Fibroblast of the aortic adventitia (primary cell): ENCODE measurements at regions not wholly inside any gene's neighbourhood (a gene's known extent, or its start where the extent isn't known, plus 50 kb on each side); places are given as distances from the start of the nearest gene placed in this dataset.

Experiments used
- DNase-seq: peaks from one replicate; pipeline ENCODE4 v3.0.0-alpha.2; 2010; ENCODE audit warnings: low read depth
- H3K4me3 ChIP-seq: 2 replicates; pipeline ENCODE4 v1.5.1; 2011; ENCODE audit warnings: low read depth, mild to moderate bottlenecking, control low read depth, low read length, moderate library complexity
- TF ChIP-seq, protein P1 (sequence below): IDR thresholded peaks from 2 replicates; pipeline ENCODE4 v1.5.1; 2011; ENCODE audit warnings: mild to moderate bottlenecking, low read length, control low read depth, inconsistent platforms; ENCODE audit not compliant: insufficient read depth

DNA sequence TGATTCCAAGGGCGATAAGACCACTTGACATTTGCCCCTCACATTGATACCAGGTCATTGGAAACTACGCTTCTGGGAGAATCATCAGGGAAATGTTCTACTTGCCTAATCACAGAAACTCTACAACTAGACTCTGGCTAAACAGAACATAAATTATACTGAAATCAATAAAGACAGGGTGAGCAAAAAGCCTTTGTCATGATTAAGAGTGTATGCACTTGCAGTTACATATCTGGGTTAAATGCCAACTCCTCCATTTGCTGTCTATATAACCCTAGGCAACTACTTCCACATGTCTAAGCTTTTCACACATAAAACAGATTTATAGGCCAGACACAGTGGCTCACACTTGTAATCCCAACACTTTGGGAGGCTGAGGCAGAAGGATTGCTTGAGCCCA is 125.7 kb downstream of the PHLDA1 start:
- TF ChIP-seq, protein P1, sequence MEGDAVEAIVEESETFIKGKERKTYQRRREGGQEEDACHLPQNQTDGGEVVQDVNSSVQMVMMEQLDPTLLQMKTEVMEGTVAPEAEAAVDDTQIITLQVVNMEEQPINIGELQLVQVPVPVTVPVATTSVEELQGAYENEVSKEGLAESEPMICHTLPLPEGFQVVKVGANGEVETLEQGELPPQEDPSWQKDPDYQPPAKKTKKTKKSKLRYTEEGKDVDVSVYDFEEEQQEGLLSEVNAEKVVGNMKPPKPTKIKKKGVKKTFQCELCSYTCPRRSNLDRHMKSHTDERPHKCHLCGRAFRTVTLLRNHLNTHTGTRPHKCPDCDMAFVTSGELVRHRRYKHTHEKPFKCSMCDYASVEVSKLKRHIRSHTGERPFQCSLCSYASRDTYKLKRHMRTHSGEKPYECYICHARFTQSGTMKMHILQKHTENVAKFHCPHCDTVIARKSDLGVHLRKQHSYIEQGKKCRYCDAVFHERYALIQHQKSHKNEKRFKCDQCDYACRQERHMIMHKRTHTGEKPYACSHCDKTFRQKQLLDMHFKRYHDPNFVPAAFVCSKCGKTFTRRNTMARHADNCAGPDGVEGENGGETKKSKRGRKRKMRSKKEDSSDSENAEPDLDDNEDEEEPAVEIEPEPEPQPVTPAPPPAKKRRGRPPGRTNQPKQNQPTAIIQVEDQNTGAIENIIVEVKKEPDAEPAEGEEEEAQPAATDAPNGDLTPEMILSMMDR = no peak
- H3K4me3 ChIP-seq = no peak overlapping the region
- DNase-seq = no peak

DNA sequence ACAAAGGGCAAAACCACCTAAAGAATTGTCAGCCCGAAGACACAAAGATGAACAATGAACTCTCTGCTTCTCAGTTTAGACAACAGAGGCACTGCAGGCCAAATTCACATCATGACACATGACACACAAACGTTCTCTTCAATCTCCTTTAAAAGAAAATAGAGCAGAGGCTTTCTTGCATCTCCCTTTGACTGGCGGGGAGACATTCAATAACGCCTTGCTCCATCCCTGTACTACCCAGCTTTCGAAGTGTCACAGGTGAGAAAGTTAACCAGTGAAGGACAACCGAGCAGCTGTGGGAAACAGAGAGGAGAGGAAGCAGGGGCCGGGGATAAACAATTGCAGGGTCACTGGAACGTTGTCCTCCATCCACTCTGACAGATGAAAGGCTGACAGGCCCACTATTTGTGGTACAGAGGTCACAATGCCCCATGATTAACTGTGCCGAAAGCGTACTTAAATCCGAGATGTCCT is 130.8 kb downstream of the PHLDA1 start:
- TF ChIP-seq, protein P1 = no peak
- no peak for DNase-seq
- H3K4me3 ChIP-seq = no peak overlapping the region

DNA sequence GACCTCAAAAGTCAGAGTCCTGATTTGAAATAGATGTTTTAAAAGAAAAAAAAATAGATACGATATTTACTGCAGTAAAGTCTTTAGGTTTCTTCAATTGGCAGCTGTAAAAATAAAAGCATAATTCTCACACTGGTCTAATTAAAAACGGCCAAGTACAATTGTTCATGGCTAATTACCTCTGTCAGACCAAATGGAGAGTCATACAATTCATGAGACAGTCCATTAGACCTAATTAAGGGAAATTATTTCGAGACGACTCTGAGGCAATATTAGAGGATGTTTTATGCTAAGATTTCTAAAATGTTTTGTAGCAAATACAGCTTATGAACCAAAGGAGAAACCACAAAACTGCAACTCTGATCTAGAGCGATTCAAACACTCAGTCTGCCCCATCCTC is 131.3 kb downstream of the PHLDA1 start:
- H3K4me3 ChIP-seq = no peak overlapping the region
- TF ChIP-seq, protein P1 = no peak
- no peak for DNase-seq

DNA sequence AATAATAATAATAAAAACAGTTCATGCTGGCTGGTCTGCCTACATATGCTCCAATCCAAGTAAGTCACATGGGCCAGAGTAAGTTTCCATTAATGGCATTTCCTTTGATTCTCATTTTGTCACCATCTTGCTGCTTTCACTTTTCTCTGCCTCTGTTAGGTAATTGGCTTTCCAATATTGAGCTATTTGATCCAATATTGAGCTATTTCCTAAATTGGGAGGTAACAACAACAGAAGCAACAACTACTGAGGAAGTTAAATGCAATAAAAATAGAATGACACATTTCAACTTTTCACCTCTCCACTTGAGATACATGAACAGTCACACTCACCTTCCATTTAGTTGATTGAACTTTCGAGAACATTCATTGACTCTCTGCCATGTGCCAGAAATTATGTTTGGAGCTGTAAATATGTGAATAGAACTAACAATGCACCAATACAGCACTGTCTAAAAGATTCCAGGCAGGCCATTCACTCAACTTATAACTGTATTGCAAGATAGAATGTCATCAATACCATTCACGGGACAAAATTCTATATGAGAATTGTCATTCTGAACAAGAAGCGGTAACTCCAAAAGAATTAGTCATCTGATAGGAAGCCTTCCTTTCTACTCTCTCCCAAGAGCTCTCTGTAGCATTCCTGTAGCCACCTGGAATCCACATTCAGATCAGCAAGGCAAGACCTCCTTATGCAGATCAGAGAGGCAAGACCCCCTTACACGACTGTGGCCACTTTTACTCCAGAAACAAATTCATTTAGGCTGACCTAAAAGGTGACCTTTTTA is 136.4 kb downstream of the PHLDA1 start:
- DNase-seq = no peak
- H3K4me3 ChIP-seq = no peak overlapping the region
- TF ChIP-seq, protein P1 = no peak

DNA sequence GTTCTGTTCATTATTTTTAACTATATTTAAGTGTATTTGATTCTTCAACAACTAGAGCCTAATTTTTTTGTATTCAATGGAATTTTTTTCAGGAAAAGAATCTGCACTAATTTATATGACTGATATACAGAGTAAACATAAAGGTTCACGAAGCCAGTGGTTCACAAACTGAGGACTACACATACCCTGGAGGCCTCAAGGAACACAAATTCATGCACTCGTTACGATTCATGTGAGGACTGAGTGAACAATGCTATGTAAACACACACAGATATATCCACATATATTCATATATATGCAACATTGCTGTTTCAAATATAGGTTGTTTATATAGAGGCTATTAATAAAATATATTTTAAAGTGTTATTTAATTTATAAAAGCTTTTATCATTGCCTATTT is 137.8 kb downstream of the PHLDA1 start:
- H3K4me3 ChIP-seq = no peak overlapping the region
- no peak for DNase-seq
- TF ChIP-seq, protein P1 = no peak

DNA sequence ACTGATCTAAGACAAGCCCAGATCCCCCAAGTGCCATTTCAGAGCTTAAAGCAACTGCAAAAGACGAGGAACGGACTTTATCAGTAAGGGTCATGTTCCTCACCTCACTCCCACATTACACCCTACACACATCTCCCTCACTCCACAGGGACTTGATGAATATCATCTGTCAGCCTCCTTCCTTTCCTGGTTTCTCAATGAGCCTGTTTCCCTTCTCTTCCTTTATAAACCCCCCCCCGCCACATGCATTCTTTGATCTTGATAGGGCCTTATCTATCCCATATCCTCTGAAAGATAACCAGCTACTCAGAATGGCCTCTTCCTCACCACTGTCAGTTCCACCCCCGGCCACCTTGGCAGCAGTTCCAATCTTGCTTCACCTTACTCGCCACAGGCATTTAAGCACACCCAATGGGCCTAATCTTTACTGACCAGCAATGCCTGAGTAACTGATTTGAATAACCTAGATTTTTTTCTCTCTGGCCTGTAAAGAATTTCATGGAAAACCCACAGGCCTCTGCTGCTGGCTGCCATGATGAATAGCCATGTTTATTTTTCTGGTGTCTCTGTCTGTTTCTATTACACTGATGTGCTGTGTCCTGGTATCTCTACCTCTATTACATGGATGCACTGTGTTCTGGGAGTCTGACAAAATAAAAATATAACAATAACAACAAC is 138.7 kb downstream of the PHLDA1 start:
- TF ChIP-seq, protein P1 = no peak
- H3K4me3 ChIP-seq = no peak overlapping the region
- DNase-seq = peak; percentile 59
